Naive thymus-derived CD4-positive, alpha-beta T cell (primary cell): ENCODE measurements at regions not wholly inside any gene's neighbourhood (a gene's known extent, or its start where the extent isn't known, plus 50 kb on each side); places are given as distances from the start of the nearest gene placed in this dataset.

ENCODE experiments used
- ATAC-seq: fragments of 150-1000 bp; cut with Tn5 transposase; 2 replicates; pipeline ENCODE4 v1.10.0; 2021; ENCODE audit warnings: mild to moderate bottlenecking, moderate library complexity
- CTCF ChIA-PET: fragments of 350-600 bp; sonication (Branson Sonifier 250); formaldehyde crosslinking; loops from one replicate; lab custom pipeline; 2021; ENCODE audit warnings: antibody characterized with exemption; lab: Charles Lee
- POLR2A ChIA-PET: fragments of 350-600 bp; sonication (Branson Sonifier 250); formaldehyde crosslinking; loops from one replicate; lab custom pipeline; 2021; ENCODE audit warnings: antibody characterized with exemption, inconsistent platforms; lab: Charles Lee
- DNase-seq, 9 donors: peaks; one replicate each; pipeline versions ENCODE4 v3.0.0 to v3.0.0-alpha.2; 2020 to 2022; ENCODE audit warnings: mixed read lengths in 1 of 9
- H3K27ac ChIP-seq: one replicate; pipeline ENCODE4 v1.7.0; 2013; ENCODE audit warnings: mild to moderate bottlenecking, low read depth, low read length, moderate library complexity
- H3K27me3 ChIP-seq, 2 donors: one replicate each; pipeline ENCODE4 v1.7.0; 2013; ENCODE audit warnings: low read length in 2 of 2, mild to moderate bottlenecking in 2 of 2, moderate library complexity in 2 of 2; ENCODE audit not compliant: control insufficient read depth in 2 of 2, insufficient read depth in 2 of 2
- H3K36me3 ChIP-seq, 3 experiments: 1 replicate in 2 of 3; 2 replicates in 1 of 3; pipeline ENCODE4 v1.7.0; 2013; ENCODE audit warnings: low read length in 3 of 3, mild to moderate bottlenecking in 3 of 3, moderate library complexity in 1 of 3; ENCODE audit not compliant: insufficient read depth in 3 of 3, control insufficient read depth in 2 of 3
- H3K4me1 ChIP-seq, 2 donors: one replicate each; pipeline ENCODE4 v1.7.0; 2013; ENCODE audit warnings: low read length in 2 of 2, mild to moderate bottlenecking in 2 of 2, moderate library complexity in 1 of 2; ENCODE audit not compliant: control insufficient read depth in 2 of 2, insufficient read depth in 2 of 2
- H3K4me3 ChIP-seq: 2 replicates; pipeline ENCODE4 v1.7.0; 2013; ENCODE audit warnings: mild to moderate bottlenecking, low read length
- H3K9me3 ChIP-seq, 3 experiments: 1 replicate in 2 of 3; 2 replicates in 1 of 3; pipeline ENCODE4 v1.7.0; 2013; ENCODE audit warnings: low read length in 3 of 3; ENCODE audit not compliant: control insufficient read depth in 2 of 3
- H3K27ac Mint-ChIP-seq, 9 donors: one replicate each; pipeline ENCODE4 v1.8.0; 2020 to 2022; ENCODE audit warnings: mixed read lengths in 9 of 9, mild to moderate bottlenecking in 8 of 9, moderate library complexity in 5 of 9, inconsistent platforms in 2 of 9
- H3K27me3 Mint-ChIP-seq, 5 donors: one replicate each; pipeline ENCODE4 v1.8.0; 2021 to 2022; ENCODE audit warnings: mixed read lengths in 5 of 5, mild to moderate bottlenecking in 1 of 5
- H3K36me3 Mint-ChIP-seq, 5 donors: one replicate each; pipeline ENCODE4 v1.8.0; 2020 to 2022; ENCODE audit warnings: mixed read lengths in 5 of 5, mild to moderate bottlenecking in 3 of 5, inconsistent platforms in 1 of 5
- H3K4me1 Mint-ChIP-seq, 7 donors: one replicate each; pipeline ENCODE4 v1.8.0; 2020 to 2022; ENCODE audit warnings: mixed read lengths in 7 of 7, mild to moderate bottlenecking in 3 of 7, inconsistent platforms in 1 of 7
- H3K4me3 Mint-ChIP-seq, 10 donors: one replicate each; pipeline ENCODE4 v1.8.0; 2020 to 2022; ENCODE audit warnings: mild to moderate bottlenecking in 10 of 10, mixed read lengths in 10 of 10, moderate library complexity in 6 of 10, inconsistent platforms in 2 of 10
- H3K9me3 Mint-ChIP-seq, 11 donors: one replicate each; pipeline ENCODE4 v1.8.0; 2020 to 2022; ENCODE audit warnings: mixed read lengths in 11 of 11, mild to moderate bottlenecking in 4 of 11, inconsistent platforms in 1 of 11, moderate library complexity in 1 of 11
- intact Hi-C, 2 donors: fragments of 100-400 bp; cut with micrococcal nuclease; formaldehyde crosslinking; loops; one replicate each; pipeline ENCODE4 v1.15.1; 2023

GRCh38 chr13:100942742-100943141, 268.1 kb upstream of the TMTC4 start:
- intact Hi-C loops: no loop called here
- Histone ChIP-seq H3K4me1 (no peaks in the 10 kb centered on the region), H3K36me3 (no peaks in the 10 kb centered on the region), H3K4me3 (no peak overlapping the region), H3K27ac (no peak overlapping the region), H3K9me3 (no peaks in the 10 kb centered on the region), H3K27me3 (no peaks in the 10 kb centered on the region)
- Mint-ChIP-seq H3K4me3 (no peak overlapping the region), H3K4me1 (no peaks in the 10 kb centered on the region), H3K27ac (no peak overlapping the region), H3K36me3 (no peaks in the 10 kb centered on the region), H3K27me3 (peaks cover 2 to 19% (median 16%) of the 10 kb centered on the region in 5 donors), H3K9me3 (peaks cover 0 to 7% (median 0%) of the 10 kb centered on the region in 11 donors)
- ChIA-PET POLR2A (no interaction called here), CTCF (no interaction called here)
- DNase-seq (no peak), ATAC-seq (no peak)

- intact Hi-C loops: no loop called here
- DNase-seq (no peak), ATAC-seq (no peak)
- H3K4me1 Mint-ChIP-seq: no peaks in the 10 kb centered on the region
- CTCF ChIA-PET: no interaction called here
- Histone ChIP-seq H3K4me1 (no peaks in the 10 kb centered on the region), H3K27ac (no peak overlapping the region), H3K4me3 (no peak overlapping the region), H3K36me3 (no peaks in the 10 kb centered on the region), H3K27me3 (no peaks in the 10 kb centered on the region), H3K9me3 (no peaks in the 10 kb centered on the region)
- POLR2A ChIA-PET: interaction anchor here (0.5 kb wide), 1 partner anchor 1417 kb away, joined by 3 read pairs; no protein-coding TSS in a partner anchor
- no peaks in the 10 kb centered on the region for H3K36me3 Mint-ChIP-seq
- no peak overlapping the region for H3K4me3 Mint-ChIP-seq
- no peak overlapping the region for H3K27ac Mint-ChIP-seq
- H3K27me3 Mint-ChIP-seq: peaks cover 7 to 25% (median 18%) of the 10 kb centered on the region in 5 donors
- peaks cover 0 to 10% (median 0%) of the 10 kb centered on the region in 11 donors for H3K9me3 Mint-ChIP-seq
Observed at GRCh38 chr13:100941377-100942368, 267.1 kb upstream of the TMTC4 start.

GRCh38 chr13:100940658-100941057, 266.1 kb upstream of the TMTC4 start:
- ATAC-seq: no peak

GRCh38 chr13:100933841-100934240, 259.2 kb upstream of the TMTC4 start:
- Histone ChIP-seq H3K27ac (no peak overlapping the region), H3K4me1 (no peaks in the 10 kb centered on the region), H3K4me3 (no peak overlapping the region), H3K36me3 (no peaks in the 10 kb centered on the region), H3K9me3 (no peaks in the 10 kb centered on the region), H3K27me3 (no peaks in the 10 kb centered on the region)
- Mint-ChIP-seq H3K4me1 (no peaks in the 10 kb centered on the region), H3K27ac (no peak overlapping the region), H3K9me3 (peaks cover 0 to 3% (median 0%) of the 10 kb centered on the region in 11 donors), H3K27me3 (peaks cover 20 to 45% (median 38%) of the 10 kb centered on the region in 5 donors), H3K36me3 (no peaks in the 10 kb centered on the region), H3K4me3 (no peak overlapping the region)
- DNase-seq: no peak
- ATAC-seq: no peak
- intact Hi-C loops: no loop called here
- ChIA-PET POLR2A (no interaction called here), CTCF (no interaction called here)

More at GRCh38 chr13:100940658-100941057, 266.1 kb upstream of the TMTC4 start:
- Histone ChIP-seq H3K27me3 (no peaks in the 10 kb centered on the region), H3K9me3 (no peaks in the 10 kb centered on the region), H3K27ac (no peak overlapping the region), H3K4me3 (no peak overlapping the region), H3K4me1 (no peaks in the 10 kb centered on the region), H3K36me3 (no peaks in the 10 kb centered on the region)
- DNase-seq: no peak
- Mint-ChIP-seq H3K4me3 (no peak overlapping the region), H3K27ac (no peak overlapping the region), H3K27me3 (peaks cover 15 to 27% (median 23%) of the 10 kb centered on the region in 5 donors), H3K36me3 (no peaks in the 10 kb centered on the region), H3K9me3 (peaks cover 0 to 10% (median 0%) of the 10 kb centered on the region in 11 donors), H3K4me1 (no peaks in the 10 kb centered on the region)
- ChIA-PET CTCF (no interaction called here), POLR2A (no interaction called here)
- intact Hi-C loops: no loop called here

- POLR2A ChIA-PET: interaction anchor here (0.6 kb wide), 1 partner anchor 1032 kb away, joined by 4 read pairs; no protein-coding TSS in a partner anchor
- no peak for DNase-seq
- intact Hi-C loops: no loop called here
- Histone ChIP-seq H3K36me3 (no peaks in the 10 kb centered on the region), H3K4me1 (no peaks in the 10 kb centered on the region), H3K27ac (no peak overlapping the region), H3K4me3 (no peak overlapping the region), H3K9me3 (no peaks in the 10 kb centered on the region), H3K27me3 (no peaks in the 10 kb centered on the region)
- no peak overlapping the region for H3K4me3 Mint-ChIP-seq
- peaks cover 1 to 22% (median 13%) of the 10 kb centered on the region in 5 donors for H3K27me3 Mint-ChIP-seq
- CTCF ChIA-PET: no interaction called here
- H3K9me3 Mint-ChIP-seq: no peaks in the 10 kb centered on the region
- no peaks in the 10 kb centered on the region for H3K36me3 Mint-ChIP-seq
- no peaks in the 10 kb centered on the region for H3K4me1 Mint-ChIP-seq
- ATAC-seq: no peak
- H3K27ac Mint-ChIP-seq: no peak overlapping the region
Observed at GRCh38 chr13:100922599-100922998, 248.0 kb upstream of the TMTC4 start.

- CTCF ChIA-PET: interaction anchor here (0.6 kb wide), 1 partner anchor 17 kb away, joined by 3 read pairs; no protein-coding TSS in a partner anchor
- Mint-ChIP-seq H3K4me3 (no peak overlapping the region), H3K27ac (no peak overlapping the region), H3K4me1 (no peaks in the 10 kb centered on the region), H3K9me3 (no peaks in the 10 kb centered on the region), H3K27me3 (peaks cover 5 to 24% (median 12%) of the 10 kb centered on the region in 5 donors), H3K36me3 (no peaks in the 10 kb centered on the region)
- no peak overlapping the region for H3K27ac ChIP-seq
- H3K9me3 ChIP-seq: no peaks in the 10 kb centered on the region
- no peak for DNase-seq
- H3K36me3 ChIP-seq: no peaks in the 10 kb centered on the region
- no peaks in the 10 kb centered on the region for H3K4me1 ChIP-seq
- POLR2A ChIA-PET: no interaction called here
- ATAC-seq: no peak
- H3K27me3 ChIP-seq: no peaks in the 10 kb centered on the region
- intact Hi-C loops: no loop called here
- no peak overlapping the region for H3K4me3 ChIP-seq
Observed at GRCh38 chr13:100921139-100921538, 246.5 kb upstream of the TMTC4 start.
